Body of pancreas (tissue), 4 donors: ENCODE measurements at regions not wholly inside any gene's neighbourhood (a gene's known extent, or its start where the extent isn't known, plus 50 kb on each side); places are given as distances from the start of the nearest gene placed in this dataset.

Source experiments
- ATAC-seq: fragments of 150-250 bp; one replicate; pipeline ENCODE4 v1.9.1; 2016
- DNase-seq, 4 donors: peaks; one replicate each; pipeline ENCODE4 v3.0.0-alpha.2; 2019
- H3K27ac ChIP-seq, 4 donors: fragments of 200-600 bp; sonication (generic); 1 replicate in 3 of 4; 2 replicates in 1 of 4; pipeline versions ENCODE4 v1.5.1 to v1.6.1; 2016 to 2019; ENCODE audit warnings: mild to moderate bottlenecking in 1 of 4, mixed read lengths in 1 of 4, moderate library complexity in 1 of 4
- H3K27me3 ChIP-seq, 2 donors: fragments of 200-600 bp; sonication (generic); one replicate each; pipeline ENCODE4 v1.6.0; 2016; ENCODE audit warnings: mild to moderate bottlenecking in 1 of 2
- H3K36me3 ChIP-seq, 2 donors: fragments of 200-600 bp; sonication (generic); replicated peaks in 1 of 2; 2 replicates each; pipeline ENCODE4 v1.5.1; 2016; ENCODE audit warnings: low read depth in 2 of 2; ENCODE audit not compliant: insufficient read depth in 1 of 2
- H3K4me1 ChIP-seq: fragments of 200-600 bp; sonication (generic); one replicate; pipeline ENCODE4 v1.6.0; 2016
- H3K4me3 ChIP-seq, 2 donors: fragments of 200-600 bp; sonication (generic); 1 replicate in 1 of 2; 2 replicates in 1 of 2; pipeline ENCODE4 v1.5.1; 2016 to 2019
- H3K9me3 ChIP-seq, 3 donors: fragments of 200-600 bp; sonication (generic); 1 replicate in 2 of 3; 2 replicates in 1 of 3; pipeline ENCODE4 v1.5.1; 2016
- POLR2A ChIP-seq, 3 donors: fragments of 450-650 bp; IDR thresholded peaks; one replicate each; pipeline ENCODE4 v1.6.1; 2016; ENCODE audit warnings: antibody characterized with exemption in 3 of 3, mild to moderate bottlenecking in 2 of 3
- WGBS, 2 donors: methylation state at CpG; one replicate each; pipeline ENCODE4 v1.1.5; 2017; 5-methylcytosine and 5-hydroxymethylcytosine counted together
- intact Hi-C: fragments of 100-400 bp; cut with DNase I; formaldehyde crosslinking; loops from one replicate; pipeline ENCODE4 v1.15.1; 2023
- TF ChIP-seq, protein P1 (sequence below), 7 experiments: fragments of 450-650 bp in 4 of 7; fragments of 200-600 bp in 3 of 7; sonication (generic) in 3 of 7; IDR thresholded peaks; one replicate each; pipeline ENCODE4 v1.5.1; 2016 to 2019; ENCODE audit warnings: antibody characterized with exemption in 7 of 7

DNA sequence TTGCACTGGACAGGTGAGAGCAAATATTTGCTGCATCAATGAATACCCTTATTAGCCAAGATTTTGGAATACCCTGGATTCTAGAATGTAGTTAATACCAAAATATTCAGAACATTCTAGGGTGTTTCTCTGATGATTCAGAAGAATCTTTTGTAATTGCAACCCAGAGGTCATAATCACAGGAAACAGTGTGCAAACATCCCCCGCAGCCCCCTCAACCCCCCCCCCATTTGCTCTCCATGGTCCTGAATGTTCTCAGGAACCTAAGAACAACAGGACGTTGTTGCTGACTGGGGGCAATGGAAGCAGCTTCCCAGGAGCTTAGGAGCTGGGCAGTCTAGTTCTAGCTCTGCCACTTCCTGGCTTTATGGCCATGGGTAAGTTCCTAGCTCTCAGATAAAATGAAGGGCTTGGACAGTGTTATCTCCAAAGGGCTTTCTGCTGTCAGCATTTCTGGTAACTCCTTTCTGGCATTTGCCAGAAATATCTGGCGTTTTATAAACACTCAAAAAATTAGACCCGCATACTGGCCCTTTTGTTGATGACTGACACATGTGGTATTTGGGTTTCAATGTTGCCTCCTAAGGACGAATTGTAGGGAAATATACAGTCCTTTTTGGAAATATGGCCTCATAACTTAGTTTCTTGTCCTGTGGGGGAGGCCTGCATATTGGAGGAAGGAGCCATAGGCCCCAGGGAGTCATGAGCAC is 178.6 kb downstream of the RRAGC start:
- no peaks in the 10 kb centered on the region for H3K27me3 ChIP-seq
- H3K9me3 ChIP-seq = no peaks in the 10 kb centered on the region
- DNase-seq = no peak
- no peak overlapping the region for H3K4me3 ChIP-seq
- ATAC-seq = no peak
- intact Hi-C loops = no loop called here
- no peaks in the 10 kb centered on the region for H3K36me3 ChIP-seq
- H3K4me1 ChIP-seq = no peaks in the 10 kb centered on the region
- 33 to 41% methylated on average over 5 of the region's 5 CpGs for WGBS, 2 donors
- TF ChIP-seq, protein P1, sequence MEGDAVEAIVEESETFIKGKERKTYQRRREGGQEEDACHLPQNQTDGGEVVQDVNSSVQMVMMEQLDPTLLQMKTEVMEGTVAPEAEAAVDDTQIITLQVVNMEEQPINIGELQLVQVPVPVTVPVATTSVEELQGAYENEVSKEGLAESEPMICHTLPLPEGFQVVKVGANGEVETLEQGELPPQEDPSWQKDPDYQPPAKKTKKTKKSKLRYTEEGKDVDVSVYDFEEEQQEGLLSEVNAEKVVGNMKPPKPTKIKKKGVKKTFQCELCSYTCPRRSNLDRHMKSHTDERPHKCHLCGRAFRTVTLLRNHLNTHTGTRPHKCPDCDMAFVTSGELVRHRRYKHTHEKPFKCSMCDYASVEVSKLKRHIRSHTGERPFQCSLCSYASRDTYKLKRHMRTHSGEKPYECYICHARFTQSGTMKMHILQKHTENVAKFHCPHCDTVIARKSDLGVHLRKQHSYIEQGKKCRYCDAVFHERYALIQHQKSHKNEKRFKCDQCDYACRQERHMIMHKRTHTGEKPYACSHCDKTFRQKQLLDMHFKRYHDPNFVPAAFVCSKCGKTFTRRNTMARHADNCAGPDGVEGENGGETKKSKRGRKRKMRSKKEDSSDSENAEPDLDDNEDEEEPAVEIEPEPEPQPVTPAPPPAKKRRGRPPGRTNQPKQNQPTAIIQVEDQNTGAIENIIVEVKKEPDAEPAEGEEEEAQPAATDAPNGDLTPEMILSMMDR (IDR thresholded peaks at IDR 0.05) = no peak
- TF ChIP-seq POLR2A (IDR thresholded peaks at IDR 0.05) = no peak
- no peak overlapping the region for H3K27ac ChIP-seq

DNA sequence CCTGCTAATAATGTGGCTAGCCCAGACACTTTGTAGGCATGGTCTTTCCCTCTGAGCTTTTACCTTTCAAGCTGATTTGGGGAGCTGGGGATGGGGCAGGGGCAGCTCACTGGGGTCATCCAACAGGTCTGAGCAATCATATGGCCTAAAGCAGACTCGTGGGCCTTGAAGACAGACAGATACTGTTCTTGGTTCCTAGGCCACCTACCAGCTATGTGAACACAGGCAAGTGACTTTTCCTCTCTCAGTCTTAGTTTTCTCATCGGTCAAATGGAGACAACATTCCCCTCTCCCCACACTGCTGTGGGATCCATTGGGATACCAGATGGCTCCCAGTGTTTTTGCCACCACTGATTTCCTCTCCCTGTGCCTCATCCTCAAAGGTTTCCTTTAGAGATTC is 181.8 kb downstream of the RRAGC start:
- ATAC-seq = no peak
- Histone ChIP-seq H3K4me3 (no peak overlapping the region), H3K36me3 (no peaks in the 10 kb centered on the region), H3K27me3 (no peaks in the 10 kb centered on the region), H3K9me3 (no peaks in the 10 kb centered on the region), H3K4me1 (no peaks in the 10 kb centered on the region), H3K27ac (no peak overlapping the region)
- WGBS, 2 donors = 46 to 68% methylated on average over 2 of the region's 2 CpGs
- intact Hi-C loops = no loop called here
- no peak for TF ChIP-seq POLR2A (IDR thresholded peaks at IDR 0.05)
- TF ChIP-seq, protein P1 (IDR thresholded peaks at IDR 0.05) = no peak
- no peak for DNase-seq

DNA sequence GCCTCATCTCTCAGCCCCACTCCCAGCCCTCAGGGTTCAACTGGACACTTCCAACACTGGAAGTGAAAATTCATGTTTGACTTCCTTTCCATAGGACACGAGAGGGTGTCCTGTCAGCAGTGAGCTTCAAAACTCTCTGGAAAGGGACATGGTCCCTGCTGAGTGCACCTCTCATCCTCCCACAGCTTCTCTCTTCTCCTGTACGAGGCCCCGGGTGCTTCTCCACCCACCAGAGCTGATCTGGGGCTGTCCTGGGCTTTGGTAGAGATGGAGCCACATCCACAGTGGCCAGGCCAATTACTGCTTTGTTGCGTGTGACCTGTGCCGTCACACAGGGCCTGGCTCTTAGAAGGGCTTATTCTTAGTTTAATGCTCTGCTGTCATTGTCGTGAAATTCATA is 182.3 kb downstream of the RRAGC start:
- TF ChIP-seq, protein P1 (IDR thresholded peaks at IDR 0.05) = no peak
- no peak for TF ChIP-seq POLR2A (IDR thresholded peaks at IDR 0.05)
- H3K27me3 ChIP-seq = no peaks in the 10 kb centered on the region
- no peak overlapping the region for H3K27ac ChIP-seq
- ATAC-seq = no peak
- intact Hi-C loops = no loop called here
- 59 to 64% methylated on average over 6 of the region's 6 CpGs for WGBS, 2 donors
- H3K4me3 ChIP-seq = no peak overlapping the region
- H3K4me1 ChIP-seq = no peaks in the 10 kb centered on the region
- H3K36me3 ChIP-seq = no peaks in the 10 kb centered on the region
- DNase-seq = no peak
- H3K9me3 ChIP-seq = no peaks in the 10 kb centered on the region

DNA sequence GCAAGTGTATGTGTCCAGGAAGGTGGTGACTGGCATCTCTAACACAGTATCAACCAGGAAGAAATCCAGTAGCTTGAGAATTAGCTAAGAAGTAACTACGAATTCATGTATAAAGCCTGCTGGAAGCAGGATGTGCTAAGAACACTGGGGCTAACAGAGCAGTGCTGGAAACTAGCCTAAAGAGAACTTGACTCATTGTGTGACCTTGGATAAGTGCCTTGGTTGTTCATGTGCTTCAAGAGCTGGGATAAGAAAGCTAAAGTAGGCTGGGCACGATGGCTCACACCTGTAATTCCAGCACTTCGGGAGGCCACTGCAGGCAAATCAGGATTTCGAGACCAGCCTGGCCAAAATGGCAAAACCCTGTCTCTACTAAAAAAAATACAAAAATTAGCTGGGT is 186.9 kb downstream of the RRAGC start:
- intact Hi-C loops = no loop called here
- no peaks in the 10 kb centered on the region for H3K4me1 ChIP-seq
- H3K9me3 ChIP-seq = no peaks in the 10 kb centered on the region
- TF ChIP-seq, protein P1 (IDR thresholded peaks at IDR 0.05) = no peak
- no peak for TF ChIP-seq POLR2A (IDR thresholded peaks at IDR 0.05)
- H3K27me3 ChIP-seq = no peaks in the 10 kb centered on the region
- WGBS, 2 donors = 38 to 49% methylated on average over 4 of the region's 4 CpGs
- DNase-seq (peak in 2 of 4 donors; percentile 4 to 16), ATAC-seq (no peak)
- H3K4me3 ChIP-seq = no peak overlapping the region
- no peaks in the 10 kb centered on the region for H3K36me3 ChIP-seq
- no peak overlapping the region for H3K27ac ChIP-seq

- no peak overlapping the region for H3K27ac ChIP-seq
- intact Hi-C loops = no loop called here
- H3K36me3 ChIP-seq = no peaks in the 10 kb centered on the region
- H3K4me3 ChIP-seq = no peak overlapping the region
- H3K27me3 ChIP-seq = no peaks in the 10 kb centered on the region
- TF ChIP-seq POLR2A (IDR thresholded peaks at IDR 0.05) = no peak
- TF ChIP-seq, protein P1 (IDR thresholded peaks at IDR 0.05) = no peak
- H3K9me3 ChIP-seq = no peaks in the 10 kb centered on the region
- 55 to 56% methylated on average over 8 of the region's 8 CpGs for WGBS, 2 donors
- H3K4me1 ChIP-seq = no peaks in the 10 kb centered on the region
- no peak for ATAC-seq
- DNase-seq = no peak
Measured at GRCh38 chr1:38671221-38671620, 188.4 kb downstream of the RRAGC start.
